Psoas muscle (tissue), 7 donors: ENCODE measurements at regions not wholly inside any gene's neighbourhood (a gene's known extent, or its start where the extent isn't known, plus 50 kb on each side); places are given as distances from the start of the nearest gene placed in this dataset.
A peak's percentile ranks its signal among the peaks of the same experiment; 100 is the strongest.
"Not testable (repeated sequence)": the region's sequence is repeated elsewhere in the genome, so short reads cannot be mapped to it uniquely, and the experiment has no call there.

Experiments
- ATAC-seq, 4 donors: fragments of 200-7000 bp; cut with Tn5 transposase; one replicate each; pipeline ENCODE4 v1.9.1; 2020; ENCODE audit warnings: moderate library complexity in 3 of 4, mild to moderate bottlenecking in 2 of 4
- DNase-seq, 2 donors: peaks; one replicate each; pipeline ENCODE4 v3.0.0-alpha.2; 2020
- H3K27ac ChIP-seq: fragments of 200-600 bp; one replicate; pipeline ENCODE4 v1.8.0; 2022
- H3K27me3 ChIP-seq, 3 donors: fragments of 200-600 bp in 1 of 3; one replicate each; pipeline versions ENCODE4 v1.6.1 to v1.8.0; 2013 to 2022; ENCODE audit warnings: low read length in 2 of 3, mild to moderate bottlenecking in 2 of 3, moderate library complexity in 1 of 3; ENCODE audit not compliant: insufficient read depth in 3 of 3
- H3K36me3 ChIP-seq, 2 donors: fragments of 200-600 bp in 1 of 2; one replicate each; pipeline versions ENCODE4 v1.6.1 to v1.8.0; 2013 to 2022; ENCODE audit warnings: low read depth in 1 of 2, mild to moderate bottlenecking in 1 of 2, moderate library complexity in 1 of 2; ENCODE audit not compliant: insufficient read depth in 1 of 2
- H3K4me1 ChIP-seq: fragments of 200-600 bp; one replicate; pipeline ENCODE4 v1.8.0; 2022
- H3K4me3 ChIP-seq: fragments of 200-600 bp; one replicate; pipeline ENCODE4 v1.8.0; 2022; ENCODE audit warnings: mild to moderate bottlenecking
- H3K9me3 ChIP-seq: fragments of 200-600 bp; one replicate; pipeline ENCODE4 v1.8.0; 2022
- CTCF ChIP-seq: fragments of 200-600 bp; IDR thresholded peaks from one replicate; pipeline ENCODE4 v1.8.0; 2022; ENCODE audit warnings: antibody characterized with exemption
- WGBS, 3 donors: extraction: QIAGEN DNeasy Blood & Tissue Kit; methylation state at CpG; one replicate each; pipeline versions ENCODE4 v1.1.6 to v1.1.7; 2013; 5-methylcytosine and 5-hydroxymethylcytosine counted together
- intact Hi-C, 2 donors: fragments of 100-400 bp; cut with DNase I; formaldehyde crosslinking; loops; one replicate each; pipeline versions ENCODE4 v1.11.0 to v1.14.2; 2022
- donor health status: healthy with polysubstance abuse.
- donor health status: DM: no; HTN: no; CAD: no; lungs with moderate emphysema.
- donor health status: Bipolar disorder and iron deficiency.
- donor health status: healthy.
- donor health status: DM: yes; HTN: yes; CAD: no.
- donor health status: DM: no; HTN: no; CAD: no.
- donor health status: DM: yes; HTN: yes; CAD: no.

DNA sequence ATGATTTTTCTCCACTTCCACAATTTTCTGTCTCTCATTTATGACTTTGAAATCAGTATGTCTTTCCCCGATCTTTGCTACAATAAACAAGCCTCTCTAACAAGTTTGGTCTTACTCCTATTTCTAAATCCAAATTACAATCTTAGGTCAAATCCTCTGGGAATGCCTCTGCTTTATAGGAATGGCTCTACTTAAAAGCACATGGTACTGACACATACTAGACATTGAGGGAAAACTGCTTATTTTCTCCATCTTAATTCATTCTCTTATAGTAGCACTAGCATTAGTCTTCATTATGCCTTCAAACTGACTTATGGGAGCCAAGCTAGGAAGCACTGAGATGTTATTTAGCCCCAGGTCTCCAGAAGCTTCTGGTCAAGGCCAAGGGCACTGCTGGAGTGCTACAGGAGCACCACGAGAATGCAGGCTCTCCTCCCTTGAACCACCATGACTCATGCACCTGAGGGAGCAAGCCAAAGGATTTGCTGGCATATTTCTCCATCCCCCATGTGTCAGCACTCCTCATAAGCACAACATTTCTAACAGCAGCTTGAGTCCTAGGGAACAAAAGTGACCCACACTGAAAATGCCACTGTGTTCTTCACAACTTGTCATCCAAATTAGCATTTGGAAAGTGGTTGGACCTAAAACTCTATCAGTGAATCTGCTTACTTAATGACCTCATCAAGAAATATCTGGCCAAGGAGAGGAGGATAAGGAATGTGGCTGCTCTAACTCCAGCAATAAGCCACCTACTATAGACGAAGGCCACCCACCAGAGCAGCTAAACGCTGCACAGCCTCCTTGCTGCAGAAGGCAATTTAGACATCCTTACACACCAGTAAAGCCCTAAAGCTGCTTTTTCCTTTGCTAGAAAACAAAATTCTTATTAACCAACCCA, 156.8 kb upstream of the KCNQ5 start:
- 54 to 61% (median 55%) methylated on average over 4 of the region's 4 CpGs for WGBS, 3 donors
- Histone ChIP-seq H3K4me3 (no peak overlapping the region), H3K9me3 (no peaks in the 10 kb centered on the region), H3K36me3 (no peaks in the 10 kb centered on the region), H3K27ac (no peak overlapping the region), H3K27me3 (peaks cover 0 to 1% (median 0%) of the 10 kb centered on the region in 3 donors), H3K4me1 (no peaks in the 10 kb centered on the region)
- no peak for TF ChIP-seq CTCF
- intact Hi-C loops = no loop called here
- DNase-seq (no peak), ATAC-seq (peak; percentile 58 to 93 (median 76))

- TF ChIP-seq CTCF = no peak
- intact Hi-C loops = no loop called here
- no peak for ATAC-seq
These were observed 155.4 kb upstream of the KCNQ5 start for GRCh38 chr6:72466471-72466870.

GRCh38 chr6:72466971-72467566, 154.8 kb upstream of the KCNQ5 start:
- Histone ChIP-seq H3K27me3 (peaks cover 0 to 1% (median 0%) of the 10 kb centered on the region in 3 donors), H3K27ac (no peak overlapping the region), H3K9me3 (no peaks in the 10 kb centered on the region), H3K4me3 (no peak overlapping the region), H3K36me3 (no peaks in the 10 kb centered on the region), H3K4me1 (no peaks in the 10 kb centered on the region)
- no peak for TF ChIP-seq CTCF
- no peak for DNase-seq
- no peak for ATAC-seq
- intact Hi-C loops = no loop called here

More at GRCh38 chr6:72466471-72466870, 155.4 kb upstream of the KCNQ5 start:
- Histone ChIP-seq H3K36me3 (no peaks in the 10 kb centered on the region), H3K4me1 (no peaks in the 10 kb centered on the region), H3K4me3 (no peak overlapping the region), H3K27me3 (peaks cover 0 to 1% (median 0%) of the 10 kb centered on the region in 3 donors), H3K27ac (no peak overlapping the region), H3K9me3 (no peaks in the 10 kb centered on the region)
- DNase-seq = no peak

GRCh38 chr6:72469406-72469983, 152.4 kb upstream of the KCNQ5 start:
- WGBS, 3 donors = 90 to 94% (median 91%) methylated on average over 21 of the region's 21 CpGs
- H3K4me1 ChIP-seq, intact Hi-C loops, H3K36me3 ChIP-seq, H3K9me3 ChIP-seq, ATAC-seq, DNase-seq, H3K27me3 ChIP-seq, H3K4me3 ChIP-seq, H3K27ac ChIP-seq: not testable (repeated sequence)

- intact Hi-C loops = no loop called here
- ATAC-seq (no peak), DNase-seq (no peak)
- Histone ChIP-seq H3K4me1 (no peaks in the 10 kb centered on the region), H3K27ac (no peak overlapping the region), H3K4me3 (no peak overlapping the region), H3K36me3 (no peaks in the 10 kb centered on the region), H3K9me3 (no peaks in the 10 kb centered on the region), H3K27me3 (no peaks in the 10 kb centered on the region)
- no peak for TF ChIP-seq CTCF
- 45 to 63% (median 51%) methylated on average over 5 of the region's 5 CpGs for WGBS, 3 donors
These were observed 145.8 kb upstream of the KCNQ5 start for GRCh38 chr6:72476051-72476450.
